Panc1 (cell line): ENCODE measurements at regions not wholly inside any gene's neighbourhood (a gene's known extent, or its start where the extent isn't known, plus 50 kb on each side); places are given as distances from the start of the nearest gene placed in this dataset.

Experiments used
- POLR2AphosphoS5 ChIP-seq: IDR thresholded peaks from 2 replicates; pipeline ENCODE4 v1.6.1; 2012; ENCODE audit warnings: mild to moderate bottlenecking, low read depth, low read length, moderate library complexity
- TF ChIP-seq, protein P1 (sequence below): fragments of 450-650 bp; IDR thresholded peaks from 2 replicates; pipeline ENCODE4 v1.5.1; 2017; ENCODE audit warnings: mild to moderate bottlenecking
- TF ChIP-seq, protein P2 (sequence below), 2 experiments: IDR thresholded peaks; 2 replicates each; pipeline ENCODE4 v1.6.1; 2011 to 2012; ENCODE audit warnings: low read depth in 2 of 2, control low read depth in 1 of 2, low read length in 1 of 2, mild to moderate bottlenecking in 1 of 2, moderate library complexity in 1 of 2; ENCODE audit not compliant: insufficient read depth in 1 of 2

DNA sequence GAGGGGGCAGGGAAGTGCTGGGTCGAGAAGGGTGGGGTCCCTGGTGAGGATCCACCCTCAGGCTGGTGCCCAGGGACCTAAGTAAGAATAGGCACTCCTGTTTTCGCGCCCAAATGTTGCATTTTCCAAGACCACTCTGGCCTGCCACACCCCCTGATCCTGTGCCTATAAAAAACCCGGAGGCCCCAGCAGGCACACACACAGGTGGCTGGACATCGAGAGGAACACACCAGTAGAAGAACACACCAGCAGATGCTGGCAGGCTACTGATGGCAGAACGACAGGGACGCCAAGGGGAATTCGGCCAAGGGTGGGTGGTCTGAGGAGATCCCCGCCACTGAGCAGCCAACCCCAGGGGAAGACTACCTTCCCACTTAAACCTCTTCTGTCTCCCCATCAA, 633.9 kb upstream of the POT1 start:
- TF ChIP-seq POLR2AphosphoS5: no peak
- TF ChIP-seq, protein P1, sequence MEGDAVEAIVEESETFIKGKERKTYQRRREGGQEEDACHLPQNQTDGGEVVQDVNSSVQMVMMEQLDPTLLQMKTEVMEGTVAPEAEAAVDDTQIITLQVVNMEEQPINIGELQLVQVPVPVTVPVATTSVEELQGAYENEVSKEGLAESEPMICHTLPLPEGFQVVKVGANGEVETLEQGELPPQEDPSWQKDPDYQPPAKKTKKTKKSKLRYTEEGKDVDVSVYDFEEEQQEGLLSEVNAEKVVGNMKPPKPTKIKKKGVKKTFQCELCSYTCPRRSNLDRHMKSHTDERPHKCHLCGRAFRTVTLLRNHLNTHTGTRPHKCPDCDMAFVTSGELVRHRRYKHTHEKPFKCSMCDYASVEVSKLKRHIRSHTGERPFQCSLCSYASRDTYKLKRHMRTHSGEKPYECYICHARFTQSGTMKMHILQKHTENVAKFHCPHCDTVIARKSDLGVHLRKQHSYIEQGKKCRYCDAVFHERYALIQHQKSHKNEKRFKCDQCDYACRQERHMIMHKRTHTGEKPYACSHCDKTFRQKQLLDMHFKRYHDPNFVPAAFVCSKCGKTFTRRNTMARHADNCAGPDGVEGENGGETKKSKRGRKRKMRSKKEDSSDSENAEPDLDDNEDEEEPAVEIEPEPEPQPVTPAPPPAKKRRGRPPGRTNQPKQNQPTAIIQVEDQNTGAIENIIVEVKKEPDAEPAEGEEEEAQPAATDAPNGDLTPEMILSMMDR: no peak
- TF ChIP-seq, protein P2, sequence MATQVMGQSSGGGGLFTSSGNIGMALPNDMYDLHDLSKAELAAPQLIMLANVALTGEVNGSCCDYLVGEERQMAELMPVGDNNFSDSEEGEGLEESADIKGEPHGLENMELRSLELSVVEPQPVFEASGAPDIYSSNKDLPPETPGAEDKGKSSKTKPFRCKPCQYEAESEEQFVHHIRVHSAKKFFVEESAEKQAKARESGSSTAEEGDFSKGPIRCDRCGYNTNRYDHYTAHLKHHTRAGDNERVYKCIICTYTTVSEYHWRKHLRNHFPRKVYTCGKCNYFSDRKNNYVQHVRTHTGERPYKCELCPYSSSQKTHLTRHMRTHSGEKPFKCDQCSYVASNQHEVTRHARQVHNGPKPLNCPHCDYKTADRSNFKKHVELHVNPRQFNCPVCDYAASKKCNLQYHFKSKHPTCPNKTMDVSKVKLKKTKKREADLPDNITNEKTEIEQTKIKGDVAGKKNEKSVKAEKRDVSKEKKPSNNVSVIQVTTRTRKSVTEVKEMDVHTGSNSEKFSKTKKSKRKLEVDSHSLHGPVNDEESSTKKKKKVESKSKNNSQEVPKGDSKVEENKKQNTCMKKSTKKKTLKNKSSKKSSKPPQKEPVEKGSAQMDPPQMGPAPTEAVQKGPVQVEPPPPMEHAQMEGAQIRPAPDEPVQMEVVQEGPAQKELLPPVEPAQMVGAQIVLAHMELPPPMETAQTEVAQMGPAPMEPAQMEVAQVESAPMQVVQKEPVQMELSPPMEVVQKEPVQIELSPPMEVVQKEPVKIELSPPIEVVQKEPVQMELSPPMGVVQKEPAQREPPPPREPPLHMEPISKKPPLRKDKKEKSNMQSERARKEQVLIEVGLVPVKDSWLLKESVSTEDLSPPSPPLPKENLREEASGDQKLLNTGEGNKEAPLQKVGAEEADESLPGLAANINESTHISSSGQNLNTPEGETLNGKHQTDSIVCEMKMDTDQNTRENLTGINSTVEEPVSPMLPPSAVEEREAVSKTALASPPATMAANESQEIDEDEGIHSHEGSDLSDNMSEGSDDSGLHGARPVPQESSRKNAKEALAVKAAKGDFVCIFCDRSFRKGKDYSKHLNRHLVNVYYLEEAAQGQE (IDR thresholded peaks at IDR 0.05; ENCODE audit: insufficient read depth in 1 of 2, low read depth in 2 of 2, low read length in 1 of 2): no peak
